ENCODE measurements at regions not wholly inside any gene's neighbourhood (a gene's known extent, or its start where the extent isn't known, plus 50 kb on each side); places are given as distances from the start of the nearest gene placed in this dataset.

- POLR2A ChIA-PET = no interaction called here
- Mint-ChIP-seq H3K27me3 (no peaks in the 10 kb centered on the region), H3K27ac (no peak overlapping the region)
Observed at GRCh38 chr12:17077594-17077993, 471.6 kb upstream of the LMO3 start.

GRCh38 chr12:17076811-17077210, 470.8 kb upstream of the LMO3 start:
- POLR2A ChIA-PET = no interaction called here

More at GRCh38 chr12:17077594-17077993, 471.6 kb upstream of the LMO3 start:
- no peaks in the 10 kb centered on the region for H3K9me3 Mint-ChIP-seq (ENCODE audit: insufficient read depth)
- CTCF ChIA-PET = no interaction called here
- TF ChIP-seq EZH2 (IDR thresholded peaks at IDR 0.05; ENCODE audit: borderline replicate concordance, insufficient read depth, low read depth, low read length, poor library complexity, severe bottlenecking) = no peak
- TF ChIP-seq, protein P1, sequence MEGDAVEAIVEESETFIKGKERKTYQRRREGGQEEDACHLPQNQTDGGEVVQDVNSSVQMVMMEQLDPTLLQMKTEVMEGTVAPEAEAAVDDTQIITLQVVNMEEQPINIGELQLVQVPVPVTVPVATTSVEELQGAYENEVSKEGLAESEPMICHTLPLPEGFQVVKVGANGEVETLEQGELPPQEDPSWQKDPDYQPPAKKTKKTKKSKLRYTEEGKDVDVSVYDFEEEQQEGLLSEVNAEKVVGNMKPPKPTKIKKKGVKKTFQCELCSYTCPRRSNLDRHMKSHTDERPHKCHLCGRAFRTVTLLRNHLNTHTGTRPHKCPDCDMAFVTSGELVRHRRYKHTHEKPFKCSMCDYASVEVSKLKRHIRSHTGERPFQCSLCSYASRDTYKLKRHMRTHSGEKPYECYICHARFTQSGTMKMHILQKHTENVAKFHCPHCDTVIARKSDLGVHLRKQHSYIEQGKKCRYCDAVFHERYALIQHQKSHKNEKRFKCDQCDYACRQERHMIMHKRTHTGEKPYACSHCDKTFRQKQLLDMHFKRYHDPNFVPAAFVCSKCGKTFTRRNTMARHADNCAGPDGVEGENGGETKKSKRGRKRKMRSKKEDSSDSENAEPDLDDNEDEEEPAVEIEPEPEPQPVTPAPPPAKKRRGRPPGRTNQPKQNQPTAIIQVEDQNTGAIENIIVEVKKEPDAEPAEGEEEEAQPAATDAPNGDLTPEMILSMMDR (IDR thresholded peaks at IDR 0.05) = no peak
- no peaks in the 10 kb centered on the region for H4K20me1 ChIP-seq (ENCODE audit: control insufficient read depth, insufficient read depth, low read length, poor library complexity, severe bottlenecking)
- H3K27me3 ChIP-seq (replicated peaks in 1 of 4; ENCODE audit: control extremely low read depth in 1 of 4, control insufficient read depth in 3 of 4, insufficient read depth in 4 of 4, low read length in 3 of 4) = no peaks in the 10 kb centered on the region
- H3K4me1 Mint-ChIP-seq = no peaks in the 10 kb centered on the region
- H3K27ac ChIP-seq (ENCODE audit: low read length in 2 of 2) = no peak overlapping the region
- no peak overlapping the region for H3K9ac ChIP-seq (ENCODE audit: low read length)
- H3K4me3 ChIP-seq (ENCODE audit: control extremely low read depth in 1 of 5, extremely low read depth in 1 of 5, insufficient read depth in 1 of 5, low read depth in 2 of 5, low read length in 4 of 5) = no peak overlapping the region
- WGBS (ENCODE audit: insufficient coverage) = no CpG with 5 or more reads among the region's 3 CpGs
- H2AFZ ChIP-seq (ENCODE audit: insufficient read depth, low read depth, low read length, poor library complexity, severe bottlenecking) = no peak overlapping the region
- DNase-seq (no peak), ATAC-seq (ENCODE audit: low read depth) (no peak)
- H3K4me2 ChIP-seq (replicated peaks; ENCODE audit: low read depth, low read length, poor library complexity, severe bottlenecking) = no peak overlapping the region
- no peaks in the 10 kb centered on the region for H3K79me2 ChIP-seq (ENCODE audit: control insufficient read depth, insufficient read depth, low read length)
- intact Hi-C loops (cut with micrococcal nuclease) = no loop called here
- no peak overlapping the region for H3K4me3 Mint-ChIP-seq
- H3K9me3 ChIP-seq (ENCODE audit: control extremely low read depth in 1 of 3, control insufficient read depth in 2 of 3, insufficient read depth in 1 of 3, low read length in 2 of 3) = no peaks in the 10 kb centered on the region
- no peaks in the 10 kb centered on the region for H3K4me1 ChIP-seq (ENCODE audit: control insufficient read depth in 2 of 2, insufficient read depth in 2 of 2, low read length in 2 of 2)
- H3K36me3 ChIP-seq (replicated peaks in 1 of 2; ENCODE audit: control extremely low read depth in 1 of 2, control insufficient read depth in 1 of 2, extremely low read depth in 1 of 2, insufficient read depth in 2 of 2, low read length in 1 of 2) = no peaks in the 10 kb centered on the region

More at GRCh38 chr12:17076811-17077210, 470.8 kb upstream of the LMO3 start:
- Histone ChIP-seq H3K4me1 (ENCODE audit: control insufficient read depth in 2 of 2, insufficient read depth in 2 of 2, low read length in 2 of 2) (no peaks in the 10 kb centered on the region), H3K27ac (ENCODE audit: low read length in 2 of 2) (no peak overlapping the region), H4K20me1 (ENCODE audit: control insufficient read depth, insufficient read depth, low read length, poor library complexity, severe bottlenecking) (no peaks in the 10 kb centered on the region), H3K79me2 (ENCODE audit: control insufficient read depth, insufficient read depth, low read length) (no peaks in the 10 kb centered on the region), H3K4me2 (replicated peaks; ENCODE audit: low read depth, low read length, poor library complexity, severe bottlenecking) (no peak overlapping the region), H3K4me3 (ENCODE audit: control extremely low read depth in 1 of 5, extremely low read depth in 1 of 5, insufficient read depth in 1 of 5, low read depth in 2 of 5, low read length in 4 of 5) (no peak overlapping the region), H3K9me3 (ENCODE audit: control extremely low read depth in 1 of 3, control insufficient read depth in 2 of 3, insufficient read depth in 1 of 3, low read length in 2 of 3) (no peaks in the 10 kb centered on the region), H3K27me3 (replicated peaks in 1 of 4; ENCODE audit: control extremely low read depth in 1 of 4, control insufficient read depth in 3 of 4, insufficient read depth in 4 of 4, low read length in 3 of 4) (no peaks in the 10 kb centered on the region), H3K9ac (ENCODE audit: low read length) (no peak overlapping the region), H2AFZ (ENCODE audit: insufficient read depth, low read depth, low read length, poor library complexity, severe bottlenecking) (no peak overlapping the region), H3K36me3 (replicated peaks in 1 of 2; ENCODE audit: control extremely low read depth in 1 of 2, control insufficient read depth in 1 of 2, extremely low read depth in 1 of 2, insufficient read depth in 2 of 2, low read length in 1 of 2) (no peaks in the 10 kb centered on the region)
- intact Hi-C loops (cut with micrococcal nuclease) = no loop called here
- DNase-seq (no peak), ATAC-seq (ENCODE audit: low read depth) (no peak)
- H3K9me3 Mint-ChIP-seq (ENCODE audit: insufficient read depth) = no peaks in the 10 kb centered on the region
- H3K4me3 Mint-ChIP-seq = no peak overlapping the region
- H3K4me1 Mint-ChIP-seq = no peaks in the 10 kb centered on the region
- TF ChIP-seq EZH2 (IDR thresholded peaks at IDR 0.05; ENCODE audit: borderline replicate concordance, insufficient read depth, low read depth, low read length, poor library complexity, severe bottlenecking) = no peak
- TF ChIP-seq, protein P1 (IDR thresholded peaks at IDR 0.05) = no peak
- H3K27me3 Mint-ChIP-seq = no peaks in the 10 kb centered on the region
- H3K27ac Mint-ChIP-seq = no peak overlapping the region
- CTCF ChIA-PET = no interaction called here

Measured in B cell (primary cell).